ENCODE measurements at regions not wholly inside any gene's neighbourhood (a gene's known extent, or its start where the extent isn't known, plus 50 kb on each side); places are given as distances from the start of the nearest gene placed in this dataset.

DNA sequence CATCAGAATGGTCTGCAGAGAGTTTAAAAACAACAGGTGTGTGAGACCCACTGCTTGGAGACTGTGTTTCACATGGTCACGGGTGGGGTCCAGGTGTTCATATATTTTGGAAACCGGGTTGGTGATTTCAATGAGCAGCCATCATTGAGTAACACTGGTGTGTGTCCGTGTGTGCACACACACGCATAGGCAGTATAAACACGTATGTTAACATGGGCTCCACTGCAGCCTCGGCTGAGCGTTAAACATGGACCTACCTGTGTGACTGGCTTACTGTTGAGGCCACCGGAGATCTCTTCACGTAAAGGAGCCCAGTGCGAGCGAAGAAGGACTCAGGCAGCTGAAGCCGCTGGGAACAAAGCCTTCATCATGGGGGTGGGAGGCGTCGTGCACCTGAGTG is 56.9 kb upstream of the TLR3 start:
- H3K79me2 ChIP-seq (ENCODE audit: control insufficient read depth in 1 of 2, insufficient read depth in 2 of 2, low read length in 2 of 2), result no peaks in the 10 kb centered on the region
- H3K27ac ChIP-seq (ENCODE audit: low read depth, low read length), result 0 out of 2 replicates have a peak overlapping the region, but pooled peaks have one; percentile 46
- no peak overlapping the region for H2AFZ ChIP-seq (ENCODE audit: low read length)
- H3K4me1 ChIP-seq (replicated peaks in 1 of 4; ENCODE audit: control insufficient read depth in 3 of 4, insufficient read depth in 4 of 4, low read length in 3 of 4), result peaks cover 2 to 12% (median 8%) of the 10 kb centered on the region in 4 experiments; a peak in 6 of 7 replicates
- CTCF ChIA-PET (ENCODE audit: partially characterized antibody), result interaction anchor here (1.3 to 1.6 kb wide), 2 partner anchors 10 to 26 kb away, joined by 3 to 4 read pairs; no protein-coding TSS in a partner anchor
- peak overlapping the region; percentile 12 for H4K5ac ChIP-seq (ENCODE audit: insufficient read length, low read depth, low read length)
- peak overlapping the region; percentile 82; the same call in 1 of the 2 replicates for H2BK5ac ChIP-seq (ENCODE audit: low read depth, low read length)
- no peak overlapping the region; a peak in 1 of 7 replicates for H3K9ac ChIP-seq (replicated peaks in 1 of 4; ENCODE audit: extremely low read depth in 1 of 4, low read depth in 3 of 4, low read length in 3 of 4)
- H3K4ac ChIP-seq (replicated peaks; ENCODE audit: insufficient read length, low read depth, low read length), result peak overlapping the region; percentile 3
- H3K23ac ChIP-seq (ENCODE audit: insufficient read length), result no peak overlapping the region
- H3K4me2 ChIP-seq (ENCODE audit: insufficient read depth in 1 of 2, low read depth in 2 of 2, low read length in 2 of 2), result no peak overlapping the region
- FAIRE-seq (no peak), DNase-seq (ENCODE audit: low read depth in 1 of 2, low spot score in 2 of 2) (peak in 1 of 2 experiments; percentile 23)
- no peak overlapping the region for H4K8ac ChIP-seq (ENCODE audit: extremely low read depth, insufficient read depth, low read length)
- H3K14ac ChIP-seq (ENCODE audit: insufficient read length), result no peak overlapping the region
- H3K23me2 ChIP-seq (ENCODE audit: low read depth, low read length), result no peaks in the 10 kb centered on the region
- POLR2A ChIA-PET (ENCODE audit: partially characterized antibody), result no interaction called here
- peak overlapping the region; percentile 91 for H2AK5ac ChIP-seq (ENCODE audit: low read depth, low read length)
- peak overlapping the region; percentile 95 for H2BK12ac ChIP-seq (ENCODE audit: low read depth, low read length)
- no peaks in the 10 kb centered on the region for H3K36me3 ChIP-seq (ENCODE audit: control insufficient read depth in 2 of 4, insufficient read depth in 4 of 4, low read length in 3 of 4)
- 95% methylated on average over 14 of the region's 14 CpGs; no CpG with 5 or more reads in 1 of the 2 experiments for WGBS, 2 experiments (ENCODE audit: extremely low coverage in 1 of 2, insufficient coverage in 1 of 2, insufficient read length in 1 of 2, insufficient replicate concordance in 2 of 2, low coverage in 1 of 2, low lambda C conversion rate in 2 of 2, missing lambda C conversion rate in 1 of 2)
- H3K4me3 ChIP-seq (ENCODE audit: extremely low read depth in 1 of 4, insufficient read depth in 2 of 4, low read depth in 3 of 4, low read length in 4 of 4), result no peak overlapping the region
- peak overlapping the region; percentile 94 for H2BK20ac ChIP-seq (ENCODE audit: low read length)
- no peaks in the 10 kb centered on the region for H3K9me3 ChIP-seq (ENCODE audit: insufficient read depth in 2 of 2, low read depth in 1 of 2, low read length in 1 of 2)
- peak overlapping the region; percentile 99 for H2BK120ac ChIP-seq (replicated peaks; ENCODE audit: low read depth, low read length)
- H3K27me3 ChIP-seq (replicated peaks in 1 of 4; ENCODE audit: control insufficient read depth in 3 of 4, extremely low read depth in 1 of 4, insufficient read depth in 3 of 4, low read length in 3 of 4), result no peaks in the 10 kb centered on the region
- peak overlapping the region; percentile 95 for H4K91ac ChIP-seq (replicated peaks; ENCODE audit: insufficient read length, low read length)
- H4K20me1 ChIP-seq (replicated peaks in 1 of 2; ENCODE audit: control insufficient read depth in 1 of 2, insufficient read depth in 2 of 2, low read length in 2 of 2), result no peaks in the 10 kb centered on the region
- peak overlapping the region; percentile 49 for H3K18ac ChIP-seq (ENCODE audit: extremely low read depth, low read length)
- H3K56ac ChIP-seq (replicated peaks; ENCODE audit: insufficient read length, low read depth, low read length), result no peak overlapping the region
- no peaks in the 10 kb centered on the region for H3K79me1 ChIP-seq (ENCODE audit: low read depth, low read length)
- 0 out of 2 replicates have a peak overlapping the region, but pooled peaks have one; percentile 2 for H2BK15ac ChIP-seq (ENCODE audit: low read length)
- TF ChIP-seq JUND (IDR thresholded peaks at IDR 0.05; ENCODE audit: low read length) (no peak), SIN3A (conservative IDR thresholded peaks at IDR 0.05 in 1 of 2, IDR thresholded peaks at IDR 0.05 in 1 of 2; ENCODE audit: low read depth in 1 of 2, low read length in 2 of 2) (no peak), FOSL1 (IDR thresholded peaks at IDR 0.05; ENCODE audit: insufficient read depth, low read depth, low read length) (no peak), SP1 (IDR thresholded peaks at IDR 0.05; ENCODE audit: low read depth, low read length) (no peak), CHD2 (IDR thresholded peaks at IDR 0.05; ENCODE audit: low read length) (no peak), TAF1 (IDR thresholded peaks at IDR 0.05; ENCODE audit: low read depth, low read length) (no peak)

Measured in H1 (cell line).